HG02852 (cell line): ENCODE measurements at regions not wholly inside any gene's neighbourhood (a gene's known extent, or its start where the extent isn't known, plus 50 kb on each side); places are given as distances from the start of the nearest gene placed in this dataset.
"Not testable (repeated sequence)": the region's sequence is repeated elsewhere in the genome, so short reads cannot be mapped to it uniquely, and the experiment has no call there.

ENCODE experiments used
- ATAC-seq: cut with Tn5 transposase; IDR thresholded peaks from one replicate; pipeline ENCODE4 v1.9.1; 2021; ENCODE audit warnings: mild to moderate bottlenecking, moderate library complexity; ENCODE audit not compliant: unreplicated experiment

GRCh38 chr4:10841697-10842096 is 157.1 kb upstream of the CLNK start:
- ATAC-seq = no peak

DNA sequence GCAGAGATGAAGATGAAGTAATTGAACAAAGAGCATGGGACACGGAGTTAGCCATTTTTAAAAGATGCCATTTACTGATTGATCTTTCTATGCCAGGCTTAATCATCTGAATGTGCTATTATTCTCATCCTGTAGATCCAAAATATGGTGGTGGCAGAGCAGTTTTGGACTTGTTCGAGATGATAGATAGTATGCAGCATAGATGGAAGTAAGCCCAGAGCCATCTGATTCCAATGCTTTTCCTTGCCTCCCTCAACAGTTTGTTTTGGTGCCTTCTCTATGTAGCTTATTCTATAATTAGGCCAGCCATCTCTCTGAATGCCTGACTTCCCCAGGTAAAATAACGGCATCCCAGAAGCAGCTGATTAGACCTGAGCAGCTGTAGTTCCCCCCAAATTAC is 152.6 kb upstream of the CLNK start:
- ATAC-seq = no peak

- no peak for ATAC-seq
These were observed 148.4 kb upstream of the CLNK start for GRCh38 chr4:10832806-10833628.

DNA sequence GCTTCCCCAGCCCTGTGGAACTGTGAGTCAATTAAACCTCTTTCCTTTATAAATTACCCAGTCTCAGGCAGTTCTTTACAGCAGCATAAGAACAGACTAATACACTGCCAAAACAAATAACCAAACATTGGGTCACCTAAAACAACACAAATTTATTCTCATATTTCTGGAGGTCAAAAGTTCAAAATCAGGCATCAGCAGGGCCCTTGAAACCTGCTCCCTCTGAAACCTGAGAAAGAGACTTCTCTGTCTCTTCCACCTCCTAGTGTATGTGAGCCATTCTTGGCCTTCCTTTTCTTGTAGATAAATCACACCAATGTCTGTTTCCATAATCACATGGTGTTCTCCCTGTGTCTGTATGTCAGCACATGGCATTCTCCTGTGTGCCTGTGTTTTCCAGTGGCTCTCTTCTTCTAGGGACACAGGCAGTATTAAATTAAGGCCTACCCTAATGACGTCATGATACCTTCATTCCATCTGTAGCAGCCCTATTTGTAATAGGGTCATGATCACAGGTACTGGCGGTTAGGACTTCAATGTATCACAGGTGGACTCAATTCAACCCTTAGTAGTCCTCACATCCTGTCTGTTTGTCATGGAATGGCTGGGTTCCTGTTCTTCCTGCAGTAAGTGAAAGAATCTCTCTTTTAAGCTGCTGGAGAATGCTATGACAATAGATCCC is 147.3 kb upstream of the CLNK start:
- ATAC-seq = no peak

DNA sequence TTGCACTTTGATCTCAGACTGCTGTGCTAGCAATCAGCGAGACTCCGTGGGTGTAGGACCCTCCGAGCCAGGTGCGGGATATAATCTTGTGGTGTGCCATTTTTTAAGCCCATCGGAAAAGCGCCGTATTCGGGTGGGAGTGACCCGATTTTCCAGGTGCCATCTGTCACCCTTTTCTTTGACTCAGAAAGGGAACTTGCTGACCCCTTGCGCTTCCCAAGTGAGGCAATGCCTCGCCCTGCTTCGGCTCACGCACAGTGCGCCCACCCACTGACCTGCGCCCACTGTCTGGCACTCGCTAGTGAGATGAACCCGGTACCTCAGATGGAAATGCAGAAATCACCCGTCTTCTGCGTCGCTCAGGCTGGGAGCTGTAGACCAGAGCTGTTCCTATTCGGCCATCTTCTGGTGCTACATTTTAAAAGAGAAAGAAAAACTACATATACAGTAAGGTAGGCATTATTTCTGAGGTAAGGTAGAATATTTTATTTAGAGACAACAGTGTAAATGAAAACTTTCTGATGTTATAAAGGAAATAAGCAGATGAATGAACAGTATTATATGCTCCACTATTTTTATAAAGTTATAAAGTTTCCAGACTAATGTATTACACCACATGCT is 144.5 kb upstream of the CLNK start:
- ATAC-seq = not testable (repeated sequence)

DNA sequence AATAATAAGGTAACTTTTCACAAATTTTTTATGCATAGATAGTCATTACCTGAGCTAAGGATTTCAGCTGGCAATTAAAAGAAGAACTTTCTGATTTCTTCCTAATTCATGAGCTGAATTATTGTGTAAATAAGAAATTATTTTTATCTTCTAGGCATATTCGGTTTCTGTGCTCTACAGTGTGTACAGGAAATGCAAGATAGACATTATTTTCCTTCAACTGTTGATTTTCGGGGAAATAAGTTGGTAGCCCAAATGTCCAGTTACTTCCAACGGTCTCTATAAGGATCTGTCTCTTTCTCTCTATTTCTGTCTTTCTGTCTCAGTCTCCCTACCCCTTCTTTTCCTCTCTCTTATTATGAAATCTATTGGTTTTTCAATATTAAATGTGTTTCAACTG is 137.3 kb upstream of the CLNK start:
- ATAC-seq = no peak

GRCh38 chr4:10816571-10816970 is 132.0 kb upstream of the CLNK start:
- ATAC-seq = no peak

GRCh38 chr4:10811991-10812390 is 127.4 kb upstream of the CLNK start:
- no peak for ATAC-seq

DNA sequence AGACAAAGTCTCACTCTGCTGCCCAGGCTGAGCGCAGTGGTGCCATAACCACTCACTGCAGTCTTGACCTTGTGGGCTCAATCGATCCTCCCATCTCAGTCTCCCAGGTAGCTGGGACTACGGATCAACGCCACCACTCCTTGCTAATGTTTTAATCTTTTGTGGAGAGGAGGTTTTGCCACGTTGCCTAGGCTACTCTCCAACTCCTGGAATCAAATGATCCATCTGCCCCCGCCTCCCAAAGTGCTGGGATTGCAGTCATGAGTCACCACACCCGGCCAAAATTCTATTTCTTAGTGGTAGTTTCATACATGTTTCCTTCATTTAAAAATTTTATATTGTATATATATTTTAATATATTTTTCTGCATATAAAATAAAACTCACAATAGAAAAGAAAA is 125.8 kb upstream of the CLNK start:
- no peak for ATAC-seq

DNA sequence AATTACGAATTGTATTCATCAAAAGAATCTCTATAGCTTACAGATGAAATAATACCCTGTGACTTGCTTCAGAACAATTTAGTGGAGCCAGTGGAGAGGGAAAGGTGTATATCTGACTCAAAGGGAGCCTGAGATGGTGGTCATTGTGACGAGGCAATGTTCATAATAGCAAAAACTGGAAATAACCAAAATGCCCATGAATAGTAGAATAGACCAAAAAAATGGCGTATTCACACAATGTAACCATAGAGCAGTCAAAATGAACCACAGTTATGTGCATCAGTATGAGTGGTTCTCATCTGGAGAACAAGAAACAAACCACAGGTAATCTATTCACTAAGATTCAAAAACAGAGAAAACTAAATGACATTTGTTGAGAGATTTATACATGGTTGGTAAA is 125.3 kb upstream of the CLNK start:
- ATAC-seq = peak; percentile 93

- no peak for ATAC-seq
These were observed 124.0 kb upstream of the CLNK start for GRCh38 chr4:10808591-10808990.

DNA sequence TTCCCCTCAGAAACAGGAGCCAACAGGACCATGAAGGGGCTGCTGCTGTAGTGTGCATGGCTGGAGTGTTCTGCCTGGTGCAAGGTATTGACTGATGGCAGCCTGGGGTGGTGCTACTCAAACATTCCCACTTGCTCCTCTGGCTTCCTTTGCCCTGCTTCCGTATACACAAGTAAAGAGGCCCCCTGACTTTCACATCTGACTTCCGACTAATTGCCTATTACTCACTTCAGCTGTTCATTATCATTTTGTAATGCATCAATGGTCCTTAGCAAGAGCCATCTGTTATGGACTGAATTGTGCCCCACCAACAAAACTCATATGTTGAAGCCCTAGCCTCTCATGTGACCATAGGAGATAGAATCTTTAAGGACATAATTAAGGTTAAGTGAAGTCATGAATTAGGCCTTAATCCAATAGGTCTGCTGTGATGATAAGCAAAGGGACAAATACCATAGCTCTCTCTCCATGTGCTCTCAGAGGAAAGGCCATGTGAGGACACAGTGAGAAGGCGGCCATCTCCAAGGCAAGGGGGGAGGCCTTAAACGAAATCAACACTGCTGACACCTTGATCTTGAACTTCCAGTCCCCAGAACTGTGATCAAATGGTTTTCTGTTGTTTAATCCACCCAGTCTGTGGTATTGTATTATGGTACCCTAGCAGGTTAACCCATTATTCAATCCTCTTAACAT is 122.5 kb upstream of the CLNK start:
- no peak for ATAC-seq

GRCh38 chr4:10803713-10804343 is 119.3 kb upstream of the CLNK start:
- ATAC-seq = no peak

DNA sequence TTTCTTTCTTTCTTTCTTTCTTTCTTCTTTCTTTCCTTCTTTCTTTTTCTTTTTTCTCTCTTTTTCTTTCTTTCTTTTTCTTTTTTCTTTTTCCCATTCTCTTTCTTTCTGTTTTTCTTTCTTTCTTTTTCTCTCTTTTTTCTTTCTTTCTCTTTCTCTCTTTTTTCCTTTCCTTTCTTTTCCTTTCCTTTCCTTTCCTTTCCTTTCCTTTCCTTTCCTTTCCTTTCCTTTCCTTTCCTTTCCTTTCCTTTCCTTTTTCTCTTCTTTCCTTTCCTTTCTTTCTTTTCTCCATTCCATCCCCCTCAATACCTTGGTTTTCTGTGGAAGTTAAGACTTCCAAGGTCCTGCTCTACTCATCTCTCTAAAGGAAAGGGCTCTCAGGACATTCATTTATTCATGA is 102.8 kb upstream of the CLNK start:
- ATAC-seq = no peak

DNA sequence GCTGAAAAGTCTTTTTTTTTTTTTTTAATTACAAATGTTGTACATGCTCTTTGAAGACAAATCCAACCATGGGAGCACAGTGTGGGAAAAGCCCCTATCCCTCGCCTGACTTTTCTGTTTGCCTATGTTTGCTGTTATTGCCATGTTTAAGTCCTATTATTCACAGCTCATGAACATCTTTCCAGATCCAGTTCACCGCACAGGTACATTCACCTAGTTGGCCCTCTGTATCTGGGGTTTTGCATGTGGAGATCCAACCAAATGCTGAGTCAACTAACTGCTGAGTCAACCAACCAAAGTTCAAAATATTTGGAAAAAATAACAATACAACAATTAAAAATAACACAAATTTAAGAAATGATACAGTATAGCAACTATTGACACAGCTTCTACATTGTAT is 100.1 kb upstream of the CLNK start:
- no peak for ATAC-seq

- ATAC-seq = no peak
These were observed 98.8 kb upstream of the CLNK start for GRCh38 chr4:10783351-10783750.

DNA sequence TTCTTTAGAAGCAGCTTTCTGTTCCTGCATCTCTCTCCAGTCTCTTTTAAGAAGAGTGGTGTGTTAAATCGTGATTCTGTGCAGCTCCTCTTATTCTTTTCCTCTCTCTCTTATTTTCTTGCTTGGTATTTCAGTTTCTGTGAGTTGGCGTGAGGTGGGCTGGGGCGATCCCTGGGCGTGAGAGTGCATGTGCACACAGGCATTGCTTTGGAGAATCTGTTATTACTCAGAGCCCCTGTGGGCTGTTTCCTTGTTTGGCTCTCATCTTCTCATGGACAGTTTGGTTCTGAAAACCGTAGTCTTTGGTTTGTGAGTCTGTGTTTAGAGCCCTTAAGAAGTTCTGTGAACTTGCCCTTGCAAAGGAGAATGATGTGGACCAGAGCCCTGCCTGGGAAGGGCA is 97.2 kb upstream of the CLNK start:
- ATAC-seq = peak; percentile 75

- not testable (repeated sequence) for ATAC-seq
These were observed 96.2 kb upstream of the CLNK start for GRCh38 chr4:10780803-10781202.

DNA sequence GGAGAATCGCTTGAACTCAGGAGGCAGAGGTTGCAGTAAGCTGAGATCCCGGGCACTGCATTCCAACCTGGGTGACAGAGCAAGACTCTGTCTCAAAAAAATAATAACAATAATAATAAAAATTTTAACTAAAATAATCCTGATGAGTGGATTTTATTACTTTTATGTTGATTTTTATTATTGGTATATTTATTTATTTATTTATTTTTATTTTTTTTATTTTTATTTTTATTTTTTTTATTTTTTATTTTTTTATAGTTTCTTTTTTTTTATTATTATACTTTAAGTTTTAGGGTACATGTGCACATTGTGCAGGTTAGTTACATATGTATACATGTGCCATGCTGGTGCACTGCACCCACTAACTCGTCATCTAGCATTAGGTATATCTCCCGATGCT is 90.6 kb upstream of the CLNK start:
- ATAC-seq = not testable (repeated sequence)

DNA sequence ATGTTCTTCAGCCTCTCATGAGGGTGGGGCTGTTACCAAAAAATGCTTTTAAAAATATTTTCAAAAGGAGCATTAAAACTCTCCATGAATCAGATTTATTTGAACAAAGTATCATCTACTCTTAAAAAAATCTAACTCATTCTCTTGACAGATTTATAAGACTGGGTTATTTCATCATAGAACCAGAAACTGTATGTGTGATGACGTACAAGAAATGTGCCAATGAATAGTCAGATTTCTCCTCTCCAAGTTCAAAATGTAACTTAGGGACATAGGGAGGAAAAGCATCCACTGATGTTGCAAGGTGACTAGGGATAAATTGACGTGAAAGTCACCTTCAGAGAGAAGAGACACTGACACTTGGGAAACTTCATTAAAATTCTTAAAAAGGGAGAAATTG is 89.1 kb upstream of the CLNK start:
- ATAC-seq = no peak

DNA sequence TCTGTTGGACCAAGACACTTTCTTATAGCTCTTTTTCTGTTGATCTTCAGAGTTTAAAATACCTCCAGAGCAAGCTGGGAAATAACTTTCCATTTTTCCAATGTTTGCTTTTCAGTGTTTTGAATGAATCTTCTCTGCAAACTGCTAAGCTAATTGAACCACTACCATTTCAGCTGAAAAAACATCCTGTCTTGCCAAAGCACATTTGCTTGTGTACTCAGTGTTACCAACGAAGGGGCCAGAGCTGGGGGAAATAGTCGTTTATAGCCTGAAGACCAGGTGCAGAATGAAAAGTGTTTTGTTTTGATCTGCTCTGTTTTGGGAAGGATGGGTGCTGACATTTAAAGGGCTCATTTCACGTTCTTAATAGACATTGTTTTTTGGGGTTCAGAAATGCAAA is 88.4 kb upstream of the CLNK start:
- ATAC-seq = no peak
